ENCODE measurements at regions not wholly inside any gene's neighbourhood (a gene's known extent, or its start where the extent isn't known, plus 50 kb on each side); places are given as distances from the start of the nearest gene placed in this dataset.

DNA sequence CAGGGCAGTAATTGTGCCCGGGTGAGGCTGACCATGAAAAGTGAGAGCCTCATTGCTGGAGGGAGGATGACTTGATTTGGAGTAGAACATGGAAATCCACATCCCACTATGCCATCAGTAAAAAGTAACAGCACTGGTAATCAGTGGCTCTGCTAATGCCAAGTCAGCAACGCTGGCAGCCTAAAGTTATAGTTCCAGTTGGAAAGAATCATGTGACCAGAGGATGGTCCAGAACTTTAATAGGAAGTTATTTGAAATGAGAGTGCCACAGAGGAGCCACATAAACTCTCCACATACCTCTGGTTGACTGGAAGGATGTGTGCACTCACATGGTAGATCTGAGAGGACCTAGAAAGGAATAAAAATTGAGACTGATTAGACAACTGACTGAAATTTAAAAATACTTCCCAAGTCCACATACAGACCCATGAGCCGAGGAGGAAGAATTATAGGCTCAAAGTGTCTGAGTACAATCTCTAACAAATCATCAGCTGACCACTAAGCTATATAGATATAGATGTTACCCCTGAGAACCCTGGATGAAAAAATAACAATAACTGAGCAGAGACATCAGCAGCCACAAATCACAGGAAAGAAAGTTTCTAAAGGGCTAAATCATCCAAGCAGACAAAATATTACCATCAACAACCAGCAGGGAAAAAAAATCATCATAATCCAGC, 346.8 kb downstream of the STK39 start:
- no peaks in the 10 kb centered on the region for H3K36me3 ChIP-seq
- TF ChIP-seq POLR2A (IDR thresholded peaks at IDR 0.05) (no peak), POLR2AphosphoS5 (IDR thresholded peaks at IDR 0.05) (no peak)
- TF ChIP-seq, protein P1, sequence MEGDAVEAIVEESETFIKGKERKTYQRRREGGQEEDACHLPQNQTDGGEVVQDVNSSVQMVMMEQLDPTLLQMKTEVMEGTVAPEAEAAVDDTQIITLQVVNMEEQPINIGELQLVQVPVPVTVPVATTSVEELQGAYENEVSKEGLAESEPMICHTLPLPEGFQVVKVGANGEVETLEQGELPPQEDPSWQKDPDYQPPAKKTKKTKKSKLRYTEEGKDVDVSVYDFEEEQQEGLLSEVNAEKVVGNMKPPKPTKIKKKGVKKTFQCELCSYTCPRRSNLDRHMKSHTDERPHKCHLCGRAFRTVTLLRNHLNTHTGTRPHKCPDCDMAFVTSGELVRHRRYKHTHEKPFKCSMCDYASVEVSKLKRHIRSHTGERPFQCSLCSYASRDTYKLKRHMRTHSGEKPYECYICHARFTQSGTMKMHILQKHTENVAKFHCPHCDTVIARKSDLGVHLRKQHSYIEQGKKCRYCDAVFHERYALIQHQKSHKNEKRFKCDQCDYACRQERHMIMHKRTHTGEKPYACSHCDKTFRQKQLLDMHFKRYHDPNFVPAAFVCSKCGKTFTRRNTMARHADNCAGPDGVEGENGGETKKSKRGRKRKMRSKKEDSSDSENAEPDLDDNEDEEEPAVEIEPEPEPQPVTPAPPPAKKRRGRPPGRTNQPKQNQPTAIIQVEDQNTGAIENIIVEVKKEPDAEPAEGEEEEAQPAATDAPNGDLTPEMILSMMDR (IDR thresholded peaks at IDR 0.05) = no peak
- H3K27ac ChIP-seq = no peak overlapping the region
- H3K9me3 ChIP-seq = no peaks in the 10 kb centered on the region
- 82% methylated on average over 3 of the region's 3 CpGs for WGBS
- intact Hi-C loops (cut with DNase I) = no loop called here
- no peak for DNase-seq (ENCODE audit: low spot score)
- H3K4me3 ChIP-seq = no peak overlapping the region
- H3K27me3 ChIP-seq (replicated peaks; ENCODE audit: insufficient read depth) = no peaks in the 10 kb centered on the region
- no peaks in the 10 kb centered on the region for H3K4me1 ChIP-seq (replicated peaks)

DNA sequence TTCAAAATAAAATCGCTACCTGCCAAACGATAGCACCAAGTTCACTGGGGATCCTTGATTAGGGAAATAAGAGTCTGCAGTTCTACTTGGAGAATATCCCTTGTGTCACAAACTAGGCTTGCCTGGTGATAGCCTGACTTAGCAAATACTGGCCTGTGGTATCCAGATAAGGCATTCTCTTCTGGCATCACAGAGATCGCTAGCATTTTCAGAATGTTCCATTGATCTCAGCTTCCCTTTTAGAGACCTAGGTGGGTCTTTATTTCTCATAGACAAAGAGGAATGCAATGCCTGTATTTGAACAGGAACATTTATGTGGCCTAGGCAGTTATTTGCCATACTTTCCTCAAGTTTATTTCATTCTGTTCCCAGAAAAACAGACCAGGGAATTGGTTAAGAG, 349.1 kb downstream of the STK39 start:
- Histone ChIP-seq H3K4me1 (replicated peaks) (no peaks in the 10 kb centered on the region), H3K27me3 (replicated peaks; ENCODE audit: insufficient read depth) (no peaks in the 10 kb centered on the region), H3K36me3 (no peaks in the 10 kb centered on the region), H3K27ac (no peak overlapping the region), H3K4me3 (no peak overlapping the region), H3K9me3 (no peaks in the 10 kb centered on the region)
- intact Hi-C loops (cut with DNase I) = no loop called here
- TF ChIP-seq, protein P1 (IDR thresholded peaks at IDR 0.05) = no peak
- no peak for TF ChIP-seq POLR2A (IDR thresholded peaks at IDR 0.05)
- TF ChIP-seq POLR2AphosphoS5 (IDR thresholded peaks at IDR 0.05) = no peak
- WGBS = 79% methylated on average over 3 of the region's 3 CpGs
- no peak for DNase-seq (ENCODE audit: low spot score)

DNA sequence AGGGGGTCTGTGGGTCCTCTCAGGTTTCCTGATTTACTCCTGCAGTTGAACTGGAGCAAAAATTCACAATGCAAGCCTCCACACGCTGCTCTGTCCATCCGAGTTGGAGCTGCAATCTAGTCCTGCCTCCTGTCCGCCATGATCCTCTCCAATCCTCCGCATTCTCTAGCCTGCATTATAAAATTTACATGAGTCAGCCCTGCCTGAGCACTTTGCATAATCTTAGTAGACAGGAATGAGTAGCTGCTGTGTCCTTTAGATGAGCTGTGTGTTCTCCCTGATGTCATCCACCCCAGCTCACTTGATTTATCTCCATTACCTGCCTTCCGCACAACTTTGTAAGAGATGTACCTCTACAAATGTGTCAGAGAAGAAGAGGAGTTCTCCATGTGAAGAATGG, 355.6 kb downstream of the STK39 start:
- 91% methylated on average over 5 of the region's 5 CpGs for WGBS
- no peak overlapping the region for H3K4me3 ChIP-seq
- no peaks in the 10 kb centered on the region for H3K9me3 ChIP-seq
- H3K27me3 ChIP-seq (replicated peaks; ENCODE audit: insufficient read depth) = no peaks in the 10 kb centered on the region
- TF ChIP-seq, protein P1 (IDR thresholded peaks at IDR 0.05) = no peak
- TF ChIP-seq POLR2A (IDR thresholded peaks at IDR 0.05) (no peak), POLR2AphosphoS5 (IDR thresholded peaks at IDR 0.05) (no peak)
- no peak overlapping the region for H3K27ac ChIP-seq
- no peaks in the 10 kb centered on the region for H3K36me3 ChIP-seq
- no peaks in the 10 kb centered on the region for H3K4me1 ChIP-seq (replicated peaks)
- no peak for DNase-seq (ENCODE audit: low spot score)
- intact Hi-C loops (cut with DNase I) = no loop called here

DNA sequence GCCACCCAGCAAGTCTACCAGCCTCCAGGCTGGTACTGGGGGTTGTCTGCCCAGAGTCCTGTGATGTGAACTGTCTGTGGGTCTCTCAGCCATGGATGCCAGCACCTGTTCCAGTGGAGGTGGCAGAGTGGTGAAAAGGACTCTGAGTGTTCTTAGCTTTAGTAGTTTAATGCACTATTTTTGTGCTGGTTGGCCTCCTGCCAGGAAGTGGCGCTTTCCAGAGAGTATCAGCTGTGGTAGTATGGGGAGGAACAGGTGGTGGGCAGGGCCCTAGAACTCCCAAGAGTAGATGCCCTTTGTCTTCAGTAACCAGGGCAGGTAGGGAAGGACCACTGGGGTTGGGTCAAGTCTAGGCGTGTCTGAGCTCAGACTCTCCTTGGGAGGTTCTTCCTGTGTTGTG, 356.7 kb downstream of the STK39 start:
- no peak overlapping the region for H3K27ac ChIP-seq
- intact Hi-C loops (cut with DNase I) = no loop called here
- no peak for DNase-seq (ENCODE audit: low spot score)
- H3K4me3 ChIP-seq = no peak overlapping the region
- H3K4me1 ChIP-seq (replicated peaks) = no peaks in the 10 kb centered on the region
- H3K9me3 ChIP-seq = no peaks in the 10 kb centered on the region
- 97% methylated on average over 2 of the region's 2 CpGs for WGBS
- no peaks in the 10 kb centered on the region for H3K36me3 ChIP-seq
- H3K27me3 ChIP-seq (replicated peaks; ENCODE audit: insufficient read depth) = no peaks in the 10 kb centered on the region
- TF ChIP-seq, protein P1 (IDR thresholded peaks at IDR 0.05) = no peak
- TF ChIP-seq POLR2A (IDR thresholded peaks at IDR 0.05) (no peak), POLR2AphosphoS5 (IDR thresholded peaks at IDR 0.05) (no peak)

DNA sequence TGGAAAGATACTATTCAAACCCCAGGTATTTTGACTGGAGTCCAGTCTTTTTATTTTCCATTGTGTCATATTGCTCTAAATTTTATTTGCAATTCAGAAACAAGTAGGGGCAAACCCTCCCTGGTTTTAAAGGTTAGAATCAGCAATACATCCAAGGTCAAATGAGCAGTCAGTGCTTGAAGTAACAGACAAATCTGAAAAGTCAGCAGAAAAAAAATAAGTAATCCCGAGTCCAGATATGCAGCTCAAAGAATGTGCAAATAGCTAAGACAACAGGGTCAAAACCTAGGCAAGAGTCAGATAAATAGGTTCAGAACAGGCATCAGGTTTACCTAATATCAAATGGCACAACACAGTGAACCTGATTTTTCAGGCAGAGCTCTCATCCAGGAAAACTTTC, 367.0 kb downstream of the STK39 start:
- H3K4me3 ChIP-seq = no peak overlapping the region
- no peak overlapping the region for H3K27ac ChIP-seq
- TF ChIP-seq, protein P1 (IDR thresholded peaks at IDR 0.05) = no peak
- TF ChIP-seq POLR2A (IDR thresholded peaks at IDR 0.05) (no peak), POLR2AphosphoS5 (IDR thresholded peaks at IDR 0.05) (no peak)
- no peaks in the 10 kb centered on the region for H3K9me3 ChIP-seq
- H3K36me3 ChIP-seq = no peaks in the 10 kb centered on the region
- WGBS = 57% methylated on average over 1 of the region's 1 CpG
- intact Hi-C loops (cut with DNase I) = no loop called here
- no peak for DNase-seq (ENCODE audit: low spot score)
- no peaks in the 10 kb centered on the region for H3K27me3 ChIP-seq (replicated peaks; ENCODE audit: insufficient read depth)
- no peaks in the 10 kb centered on the region for H3K4me1 ChIP-seq (replicated peaks)
